ENCODE measurements at regions not wholly inside any gene's neighbourhood (a gene's known extent, or its start where the extent isn't known, plus 50 kb on each side); places are given as distances from the start of the nearest gene placed in this dataset.

DNA sequence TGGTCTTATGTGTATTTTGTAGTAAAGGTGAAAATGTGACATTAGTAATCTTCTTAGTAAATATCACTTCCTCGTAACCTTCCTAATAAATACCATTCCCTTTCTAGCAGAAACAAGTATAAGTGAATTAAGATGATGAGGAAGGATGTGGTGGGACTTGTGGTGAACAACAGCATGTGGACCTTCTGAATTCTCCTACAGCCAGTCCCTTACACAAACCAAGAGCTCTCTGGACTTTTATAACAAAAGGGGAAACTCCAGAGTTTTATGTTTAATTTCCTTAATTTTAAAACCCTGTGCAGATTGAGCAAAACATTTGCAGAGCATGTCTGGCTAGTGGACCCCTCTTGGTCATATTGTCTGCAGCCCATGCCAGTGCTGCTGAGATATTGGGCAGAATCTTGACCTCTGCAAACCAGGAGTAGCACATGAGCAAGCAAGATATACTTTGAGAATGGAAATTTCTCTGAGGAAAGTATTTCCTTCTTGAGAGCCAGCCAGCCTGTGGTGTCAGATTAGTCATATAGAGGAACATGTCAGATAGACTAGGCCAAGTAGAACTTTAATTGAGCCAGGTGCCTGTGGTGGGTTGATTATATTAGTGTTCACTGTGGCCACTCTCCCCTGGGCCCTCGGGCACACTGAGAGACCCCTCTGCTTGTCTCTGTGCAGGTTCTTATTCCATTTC, 328.2 kb downstream of the DKK2 start (continued):
- TF ChIP-seq, protein P1, sequence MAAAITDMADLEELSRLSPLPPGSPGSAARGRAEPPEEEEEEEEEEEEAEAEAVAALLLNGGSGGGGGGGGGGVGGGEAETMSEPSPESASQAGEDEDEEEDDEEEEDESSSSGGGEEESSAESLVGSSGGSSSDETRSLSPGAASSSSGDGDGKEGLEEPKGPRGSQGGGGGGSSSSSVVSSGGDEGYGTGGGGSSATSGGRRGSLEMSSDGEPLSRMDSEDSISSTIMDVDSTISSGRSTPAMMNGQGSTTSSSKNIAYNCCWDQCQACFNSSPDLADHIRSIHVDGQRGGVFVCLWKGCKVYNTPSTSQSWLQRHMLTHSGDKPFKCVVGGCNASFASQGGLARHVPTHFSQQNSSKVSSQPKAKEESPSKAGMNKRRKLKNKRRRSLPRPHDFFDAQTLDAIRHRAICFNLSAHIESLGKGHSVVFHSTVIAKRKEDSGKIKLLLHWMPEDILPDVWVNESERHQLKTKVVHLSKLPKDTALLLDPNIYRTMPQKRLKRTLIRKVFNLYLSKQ (tag by site-specific recombination; IDR thresholded peaks at IDR 0.05; ENCODE audit: borderline replicate concordance): no peak
- TF ChIP-seq ZNF16 (tag by site-specific recombination; IDR thresholded peaks at IDR 0.05; ENCODE audit: low read depth) (no peak), KLF7 (tag by site-specific recombination; IDR thresholded peaks at IDR 0.05; ENCODE audit: borderline replicate concordance) (no peak), HOXC10 (CRISPR knock-in tag; IDR thresholded peaks at IDR 0.05) (no peak), ZNF292 (tag by site-specific recombination; IDR thresholded peaks at IDR 0.05; ENCODE audit: borderline replicate concordance, low read depth) (no peak), ZFP69B (tag by site-specific recombination; IDR thresholded peaks at IDR 0.05) (no peak)

DNA sequence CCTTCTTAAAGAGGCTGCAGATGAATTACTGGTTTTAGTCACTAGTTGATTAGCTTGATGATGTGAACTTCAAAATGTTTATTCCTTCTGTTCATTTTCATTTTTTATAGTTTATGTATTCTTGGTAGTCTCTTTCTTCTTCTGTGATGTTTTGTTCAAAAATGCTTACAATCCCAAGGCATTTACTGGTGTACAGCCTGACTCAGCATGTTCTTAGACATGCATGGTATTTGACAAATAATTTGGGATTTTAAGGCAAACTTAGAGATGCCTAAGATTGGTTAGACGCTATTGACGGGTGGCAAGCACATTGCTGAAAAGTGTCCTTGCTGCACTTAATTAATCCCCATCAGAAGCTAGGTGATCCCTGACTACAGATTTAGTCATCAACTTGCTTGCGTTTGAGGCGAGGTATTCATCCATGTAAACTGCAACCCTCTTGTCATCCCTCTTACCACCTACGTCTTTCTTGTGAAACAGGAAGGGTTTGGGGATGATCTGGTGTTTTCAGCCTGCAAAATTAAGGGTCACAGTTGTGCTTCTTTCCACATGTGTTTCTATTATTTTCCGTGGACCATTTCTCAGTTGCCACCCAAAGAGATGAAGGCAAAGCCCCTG, 331.8 kb downstream of the DKK2 start:
- ChIA-PET POLR2A (no interaction called here), CTCF (interaction anchor here (0.5 kb wide), 1 partner anchor 353 kb away, joined by 3 read pairs; no protein-coding TSS in a partner anchor)
- H3K36me3 ChIP-seq (ENCODE audit: control insufficient read depth in 2 of 2, insufficient read depth in 1 of 2, low read length in 2 of 2): no peaks in the 10 kb centered on the region
- H3K9me3 ChIP-seq (ENCODE audit: control insufficient read depth, insufficient read depth, low read depth, low read length): no peaks in the 10 kb centered on the region
- H3K4me3 ChIP-seq (ENCODE audit: low read depth, low read length): no peak overlapping the region
- no peaks in the 10 kb centered on the region for H3K4me1 ChIP-seq (ENCODE audit: control insufficient read depth, insufficient read depth, low read length)
- no peak overlapping the region for H3K27ac ChIP-seq (ENCODE audit: extremely low read depth, low read depth, low read length)
- TF ChIP-seq ZNF140 (tag by site-specific recombination; IDR thresholded peaks at IDR 0.05): no peak
- TF ChIP-seq ZNF664 (tag by site-specific recombination; IDR thresholded peaks at IDR 0.05): no peak
- TF ChIP-seq ZNF214 (tag by site-specific recombination; IDR thresholded peaks at IDR 0.05; ENCODE audit: borderline replicate concordance): no peak
- TF ChIP-seq ZNF747 (tag by site-specific recombination; IDR thresholded peaks at IDR 0.05): no peak
- TF ChIP-seq, protein P2, sequence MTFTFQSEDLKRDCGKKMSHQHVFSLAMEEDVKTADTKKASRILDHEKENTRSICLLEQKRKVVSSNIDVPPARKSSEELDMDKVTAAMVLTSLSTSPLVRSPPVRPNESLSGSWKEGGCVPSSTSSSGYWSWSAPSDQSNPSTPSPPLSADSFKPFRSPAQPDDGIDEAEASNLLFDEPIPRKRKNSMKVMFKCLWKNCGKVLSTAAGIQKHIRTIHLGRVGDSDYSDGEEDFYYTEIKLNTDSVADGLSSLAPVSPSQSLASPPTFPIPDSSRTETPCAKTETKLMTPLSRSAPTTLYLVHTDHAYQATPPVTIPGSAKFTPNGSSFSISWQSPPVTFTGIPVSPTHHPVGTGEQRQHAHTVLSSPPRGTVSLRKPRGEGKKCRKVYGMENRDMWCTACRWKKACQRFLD (tag by site-specific recombination; IDR thresholded peaks at IDR 0.05): no peak
- no peak for TF ChIP-seq ZNF169 (tag by site-specific recombination; IDR thresholded peaks at IDR 0.05)
- TF ChIP-seq, protein P3, sequence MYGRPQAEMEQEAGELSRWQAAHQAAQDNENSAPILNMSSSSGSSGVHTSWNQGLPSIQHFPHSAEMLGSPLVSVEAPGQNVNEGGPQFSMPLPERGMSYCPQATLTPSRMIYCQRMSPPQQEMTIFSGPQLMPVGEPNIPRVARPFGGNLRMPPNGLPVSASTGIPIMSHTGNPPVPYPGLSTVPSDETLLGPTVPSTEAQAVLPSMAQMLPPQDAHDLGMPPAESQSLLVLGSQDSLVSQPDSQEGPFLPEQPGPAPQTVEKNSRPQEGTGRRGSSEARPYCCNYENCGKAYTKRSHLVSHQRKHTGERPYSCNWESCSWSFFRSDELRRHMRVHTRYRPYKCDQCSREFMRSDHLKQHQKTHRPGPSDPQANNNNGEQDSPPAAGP (tag by site-specific recombination; IDR thresholded peaks at IDR 0.05): no peak
- TF ChIP-seq ZNF423 (tag by site-specific recombination; IDR thresholded peaks at IDR 0.05): no peak
- no peak for TF ChIP-seq ZNF121 (tag by site-specific recombination; IDR thresholded peaks at IDR 0.05)
- no peak for TF ChIP-seq ZXDB (tag by site-specific recombination; IDR thresholded peaks at IDR 0.05)
- no peak for TF ChIP-seq KLF1 (tag by site-specific recombination; IDR thresholded peaks at IDR 0.05)
- no peak for TF ChIP-seq ZNF175 (tag by site-specific recombination; IDR thresholded peaks at IDR 0.05)
- TF ChIP-seq, protein P4, sequence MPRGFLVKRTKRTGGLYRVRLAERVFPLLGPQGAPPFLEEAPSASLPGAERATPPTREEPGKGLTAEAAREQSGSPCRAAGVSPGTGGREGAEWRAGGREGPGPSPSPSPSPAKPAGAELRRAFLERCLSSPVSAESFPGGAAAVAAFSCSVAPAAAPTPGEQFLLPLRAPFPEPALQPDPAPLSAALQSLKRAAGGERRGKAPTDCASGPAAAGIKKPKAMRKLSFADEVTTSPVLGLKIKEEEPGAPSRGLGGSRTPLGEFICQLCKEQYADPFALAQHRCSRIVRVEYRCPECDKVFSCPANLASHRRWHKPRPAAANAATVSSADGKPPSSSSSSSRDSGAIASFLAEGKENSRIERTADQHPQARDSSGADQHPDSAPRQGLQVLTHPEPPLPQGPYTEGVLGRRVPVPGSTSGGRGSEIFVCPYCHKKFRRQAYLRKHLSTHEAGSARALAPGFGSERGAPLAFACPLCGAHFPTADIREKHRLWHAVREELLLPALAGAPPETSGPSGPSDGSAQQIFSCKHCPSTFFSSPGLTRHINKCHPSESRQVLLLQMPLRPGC (tag by site-specific recombination; IDR thresholded peaks at IDR 0.05): no peak
- TF ChIP-seq, protein P5, sequence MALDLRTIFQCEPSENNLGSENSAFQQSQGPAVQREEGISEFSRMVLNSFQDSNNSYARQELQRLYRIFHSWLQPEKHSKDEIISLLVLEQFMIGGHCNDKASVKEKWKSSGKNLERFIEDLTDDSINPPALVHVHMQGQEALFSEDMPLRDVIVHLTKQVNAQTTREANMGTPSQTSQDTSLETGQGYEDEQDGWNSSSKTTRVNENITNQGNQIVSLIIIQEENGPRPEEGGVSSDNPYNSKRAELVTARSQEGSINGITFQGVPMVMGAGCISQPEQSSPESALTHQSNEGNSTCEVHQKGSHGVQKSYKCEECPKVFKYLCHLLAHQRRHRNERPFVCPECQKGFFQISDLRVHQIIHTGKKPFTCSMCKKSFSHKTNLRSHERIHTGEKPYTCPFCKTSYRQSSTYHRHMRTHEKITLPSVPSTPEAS (tag by site-specific recombination; IDR thresholded peaks at IDR 0.05): no peak
- no peak for TF ChIP-seq MYNN (tag by site-specific recombination; IDR thresholded peaks at IDR 0.05; ENCODE audit: borderline replicate concordance)
- TF ChIP-seq ZNF549 (tag by site-specific recombination; IDR thresholded peaks at IDR 0.05): no peak
